Esophagus muscularis mucosa (tissue), 3 donors: ENCODE measurements at regions not wholly inside any gene's neighbourhood (a gene's known extent, or its start where the extent isn't known, plus 50 kb on each side); places are given as distances from the start of the nearest gene placed in this dataset.

Experiments used
- EP300 ChIP-seq: sonication (generic); formaldehyde crosslinking; IDR thresholded peaks from one replicate; pipeline ENCODE4 v1.6.1; 2017; ENCODE audit warnings: antibody characterized with exemption
- TF ChIP-seq, protein P1 (sequence below), 3 experiments: fragments of 200-600 bp in 2 of 3; fragments of 450-650 bp in 1 of 3; sonication (generic) in 2 of 3; IDR thresholded peaks; one replicate each; pipeline ENCODE4 v1.5.1; 2017 to 2019; ENCODE audit warnings: antibody characterized with exemption in 3 of 3, mild to moderate bottlenecking in 2 of 3, moderate library complexity in 1 of 3

DNA sequence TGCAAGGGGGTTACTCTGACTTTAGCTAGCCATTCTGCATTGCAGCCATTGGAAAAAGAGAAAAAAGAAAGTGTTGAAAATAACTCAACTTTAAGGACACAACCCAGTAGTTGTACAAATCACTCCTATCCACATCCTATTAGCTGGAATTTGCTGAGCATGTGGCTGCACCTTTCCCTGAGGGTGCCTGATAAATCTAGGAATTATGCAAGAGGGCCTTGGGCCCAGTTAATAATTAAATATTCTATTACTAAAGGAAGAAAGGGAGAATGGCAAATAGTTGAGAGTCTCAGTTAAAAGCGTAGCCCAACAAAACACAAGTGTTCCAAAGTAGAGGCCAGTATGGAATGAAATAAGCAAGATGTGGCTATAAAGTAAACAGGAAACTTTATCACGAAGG, 200.9 kb upstream of the CNTNAP2 start:
- no peak for TF ChIP-seq EP300
- TF ChIP-seq, protein P1, sequence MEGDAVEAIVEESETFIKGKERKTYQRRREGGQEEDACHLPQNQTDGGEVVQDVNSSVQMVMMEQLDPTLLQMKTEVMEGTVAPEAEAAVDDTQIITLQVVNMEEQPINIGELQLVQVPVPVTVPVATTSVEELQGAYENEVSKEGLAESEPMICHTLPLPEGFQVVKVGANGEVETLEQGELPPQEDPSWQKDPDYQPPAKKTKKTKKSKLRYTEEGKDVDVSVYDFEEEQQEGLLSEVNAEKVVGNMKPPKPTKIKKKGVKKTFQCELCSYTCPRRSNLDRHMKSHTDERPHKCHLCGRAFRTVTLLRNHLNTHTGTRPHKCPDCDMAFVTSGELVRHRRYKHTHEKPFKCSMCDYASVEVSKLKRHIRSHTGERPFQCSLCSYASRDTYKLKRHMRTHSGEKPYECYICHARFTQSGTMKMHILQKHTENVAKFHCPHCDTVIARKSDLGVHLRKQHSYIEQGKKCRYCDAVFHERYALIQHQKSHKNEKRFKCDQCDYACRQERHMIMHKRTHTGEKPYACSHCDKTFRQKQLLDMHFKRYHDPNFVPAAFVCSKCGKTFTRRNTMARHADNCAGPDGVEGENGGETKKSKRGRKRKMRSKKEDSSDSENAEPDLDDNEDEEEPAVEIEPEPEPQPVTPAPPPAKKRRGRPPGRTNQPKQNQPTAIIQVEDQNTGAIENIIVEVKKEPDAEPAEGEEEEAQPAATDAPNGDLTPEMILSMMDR (IDR thresholded peaks at IDR 0.05): no peak
